ENCODE measurements at regions not wholly inside any gene's neighbourhood (a gene's known extent, or its start where the extent isn't known, plus 50 kb on each side); places are given as distances from the start of the nearest gene placed in this dataset.

DNA sequence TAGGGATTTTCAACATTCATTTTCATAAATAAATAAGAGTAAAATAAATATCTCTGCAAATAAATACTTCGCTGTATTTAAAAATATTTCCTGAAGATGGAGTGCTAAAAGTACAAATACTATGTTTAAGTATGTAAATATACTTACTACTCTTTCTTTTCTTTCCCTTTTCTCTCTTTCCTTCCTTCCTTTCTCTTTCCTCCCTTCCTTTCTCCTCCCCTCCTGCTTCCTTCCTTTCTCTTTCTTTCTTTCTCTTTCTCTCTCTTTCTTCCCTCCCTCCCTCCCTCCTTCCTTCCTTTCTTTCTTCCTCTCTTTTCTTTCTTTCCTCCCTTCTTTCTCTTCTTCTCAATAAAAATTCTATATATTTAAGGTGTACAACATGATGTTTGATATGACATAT, 496.1 kb downstream of the CCSER2 start:
- intact Hi-C loops (cut with micrococcal nuclease) = no loop called here
- Histone ChIP-seq H3K36me3 (no peaks in the 10 kb centered on the region), H3K4me1 (peaks cover 23% of the 10 kb centered on the region), H3K4me3 (no peak overlapping the region), H3K27me3 (ENCODE audit: low read depth) (no peaks in the 10 kb centered on the region), H3K9me3 (replicated peaks) (no peaks in the 10 kb centered on the region), H3K27ac (replicated peaks) (peak overlapping the region; percentile 62)
- no peak for DNase-seq
- TF ChIP-seq CTCF (IDR thresholded peaks at IDR 0.05; ENCODE audit: borderline replicate concordance) = no peak

DNA sequence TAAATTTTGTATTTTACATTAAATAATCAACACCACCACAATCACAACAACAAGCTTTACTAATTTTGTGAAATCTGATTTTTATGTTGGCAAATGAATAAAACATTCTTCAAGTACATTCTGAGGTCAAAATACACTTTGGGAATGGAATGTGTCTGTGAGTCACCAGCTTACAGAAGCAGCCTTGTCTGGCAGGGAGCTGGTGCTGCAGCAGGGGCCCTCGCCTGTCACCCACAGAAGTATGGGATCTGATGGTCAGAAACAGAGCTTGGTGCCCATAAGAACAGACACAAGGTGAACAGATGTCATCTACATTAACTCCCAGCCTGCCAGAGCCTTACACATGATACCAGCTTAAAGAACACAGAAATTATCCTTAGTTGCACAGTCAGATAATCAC, 496.9 kb downstream of the CCSER2 start:
- Histone ChIP-seq H3K4me3 (no peak overlapping the region), H3K27ac (replicated peaks) (peak overlapping the region; percentile 62), H3K4me1 (peaks cover 31% of the 10 kb centered on the region), H3K36me3 (no peaks in the 10 kb centered on the region), H3K27me3 (ENCODE audit: low read depth) (no peaks in the 10 kb centered on the region), H3K9me3 (replicated peaks) (no peaks in the 10 kb centered on the region)
- TF ChIP-seq CTCF (IDR thresholded peaks at IDR 0.05; ENCODE audit: borderline replicate concordance) = no peak
- DNase-seq = peak; percentile 22
- intact Hi-C loops (cut with micrococcal nuclease) = no loop called here

- H3K27ac ChIP-seq (replicated peaks) = peak overlapping the region; percentile 62
- DNase-seq = no peak
- no peak overlapping the region for H3K4me3 ChIP-seq
- intact Hi-C loops (cut with micrococcal nuclease) = no loop called here
- H3K9me3 ChIP-seq (replicated peaks) = no peaks in the 10 kb centered on the region
- no peaks in the 10 kb centered on the region for H3K36me3 ChIP-seq
- no peak for TF ChIP-seq CTCF (IDR thresholded peaks at IDR 0.05; ENCODE audit: borderline replicate concordance)
- no peaks in the 10 kb centered on the region for H3K27me3 ChIP-seq (ENCODE audit: low read depth)
- H3K4me1 ChIP-seq = peaks cover 35% of the 10 kb centered on the region
Measured at GRCh38 chr10:84826704-84827103, 498.3 kb downstream of the CCSER2 start.

GRCh38 chr10:84829131-84829530, 500.7 kb downstream of the CCSER2 start:
- Histone ChIP-seq H3K36me3 (no peaks in the 10 kb centered on the region), H3K27me3 (ENCODE audit: low read depth) (no peaks in the 10 kb centered on the region), H3K4me1 (peaks cover 37% of the 10 kb centered on the region), H3K4me3 (no peak overlapping the region), H3K9me3 (replicated peaks) (no peaks in the 10 kb centered on the region), H3K27ac (replicated peaks) (no peak overlapping the region)
- no peak for DNase-seq
- intact Hi-C loops (cut with micrococcal nuclease) = no loop called here
- no peak for TF ChIP-seq CTCF (IDR thresholded peaks at IDR 0.05; ENCODE audit: borderline replicate concordance)

GRCh38 chr10:84837041-84837812, 508.8 kb downstream of the CCSER2 start:
- TF ChIP-seq CTCF (IDR thresholded peaks at IDR 0.05; ENCODE audit: borderline replicate concordance) = no peak
- intact Hi-C loops (cut with micrococcal nuclease) = no loop called here
- H3K36me3 ChIP-seq = no peaks in the 10 kb centered on the region
- H3K4me3 ChIP-seq = peak overlapping the region; percentile 10
- H3K4me1 ChIP-seq = peaks cover 18% of the 10 kb centered on the region
- DNase-seq = peak; percentile 34
- H3K27ac ChIP-seq (replicated peaks) = peak overlapping the region; percentile 90
- no peaks in the 10 kb centered on the region for H3K27me3 ChIP-seq (ENCODE audit: low read depth)
- H3K9me3 ChIP-seq (replicated peaks) = no peaks in the 10 kb centered on the region

Measured in left ventricle myocardium inferior (tissue), 1 donor.